HCT116 (cell line): ENCODE measurements at regions not wholly inside any gene's neighbourhood (a gene's known extent, or its start where the extent isn't known, plus 50 kb on each side); places are given as distances from the start of the nearest gene placed in this dataset.

Experiments used
- ATAC-seq: fragments of 200-7000 bp; cut with Tn5 transposase; 2 replicates; pipeline ENCODE4 v1.9.1; 2020; ENCODE audit warnings: mild to moderate bottlenecking, moderate library complexity
- BruUV-seq: library from RNA; stranded (reverse); fragments of 400-500 nt; replicated peaks from 2 replicates; lab custom pipeline; 2021; lab: Mats Ljungman, UMichigan
- CTCF ChIA-PET: fragments of 300-600 bp; sonication (Branson Sonifier 250); formaldehyde crosslinking; loops from one replicate; lab custom pipeline; 2021; ENCODE audit warnings: antibody characterized with exemption; lab: Charles Lee
- POLR2A ChIA-PET: fragments of 300-600, 350-600 bp; sonication (Branson Sonifier 250); formaldehyde crosslinking; loops from one replicate; lab custom pipeline; 2021; ENCODE audit warnings: antibody characterized with exemption; lab: Charles Lee
- RAD21 ChIA-PET, 2 experiments: fragments of 300-600 bp; sonication (Branson Sonifier 250); formaldehyde crosslinking; loops; one replicate each; lab custom pipeline; 2023; ENCODE audit warnings: low total read pairs in 2 of 2; ENCODE audit not compliant: uncharacterized antibody in 2 of 2, unreplicated experiment in 2 of 2, low non-redundant PET in 1 of 2; lab: Charles Lee
- DNase-seq: peaks from one replicate; pipeline ENCODE4 v3.0.0-alpha.2; 2010; ENCODE audit warnings: low read depth, low spot score
- H2AFZ ChIP-seq: fragments of 200-600 bp; shearing (Covaris generic), sonication (generic); 2 replicates; pipeline ENCODE4 v1.6.1; 2017; ENCODE audit warnings: low read depth, mixed run types, mixed read lengths, antibody characterized with exemption, low read length; ENCODE audit not compliant: poor library complexity, severe bottlenecking
- H3K27ac ChIP-seq: 2 replicates; pipeline ENCODE4 v1.5.1; 2012; ENCODE audit warnings: low read depth, low read length
- H3K27me3 ChIP-seq: fragments of 200-600 bp; sonication (generic); 2 replicates; pipeline ENCODE4 v1.6.1; 2016; ENCODE audit warnings: mixed run types, low read length, mixed read lengths; ENCODE audit not compliant: insufficient read depth
- H3K36me3 ChIP-seq, 2 experiments: fragments of 200-500 bp in 1 of 2; fragments of 200-600 bp in 1 of 2; sonication (Bioruptor generic) in 1 of 2; sonication (generic) in 1 of 2; 2 replicates each; pipeline versions ENCODE4 v1.5.1 to v1.6.1; 2014 to 2016; ENCODE audit warnings: low read length in 2 of 2, inconsistent platforms in 1 of 2, mixed read lengths in 1 of 2, mixed run types in 1 of 2; ENCODE audit not compliant: insufficient read depth in 2 of 2, control insufficient read depth in 1 of 2
- H3K4me1 ChIP-seq, 2 experiments: fragments of 200-600 bp in 1 of 2; sonication (generic) in 1 of 2; 2 replicates each; pipeline versions ENCODE4 v1.5.1 to v1.6.1; 2012 to 2017; ENCODE audit warnings: low read length in 2 of 2, inconsistent platforms in 1 of 2, mild to moderate bottlenecking in 1 of 2, mixed read lengths in 1 of 2, mixed run types in 1 of 2, moderate library complexity in 1 of 2; ENCODE audit not compliant: insufficient read depth in 2 of 2, control insufficient read depth in 1 of 2
- H3K4me2 ChIP-seq: fragments of 200-600 bp; sonication (generic); 2 replicates; pipeline ENCODE4 v1.6.1; 2017; ENCODE audit warnings: mixed run types, low read length, mixed read lengths
- H3K4me3 ChIP-seq, 2 experiments: fragments of 200-600 bp in 1 of 2; sonication (generic) in 1 of 2; replicated peaks in 1 of 2; 2 replicates each; pipeline ENCODE4 v1.5.1; 2011 to 2016; ENCODE audit warnings: low read length in 2 of 2, control low read depth in 1 of 2, low read depth in 1 of 2, mild to moderate bottlenecking in 1 of 2, mixed read lengths in 1 of 2, mixed run types in 1 of 2
- H3K79me2 ChIP-seq: fragments of 200-600 bp; sonication (generic); 2 replicates; pipeline ENCODE4 v1.6.1; 2017; ENCODE audit warnings: mild to moderate bottlenecking, mixed run types, low read length, moderate library complexity, mixed read lengths; ENCODE audit not compliant: insufficient read depth
- H3K9ac ChIP-seq: fragments of 200-600 bp; sonication (generic); 2 replicates; pipeline ENCODE4 v1.6.1; 2016; ENCODE audit warnings: low read length, mixed read lengths
- H3K9me2 ChIP-seq: fragments of 200-600 bp; sonication (generic), shearing (Covaris generic); 2 replicates; pipeline ENCODE4 v1.6.1; 2017; ENCODE audit warnings: mixed run types, mild to moderate bottlenecking, moderate library complexity; ENCODE audit not compliant: insufficient read depth
- H3K9me3 ChIP-seq, 2 experiments: fragments of 200-500 bp in 1 of 2; fragments of 200-600 bp in 1 of 2; sonication (Bioruptor generic) in 1 of 2; sonication (generic) in 1 of 2; 2 replicates each; pipeline ENCODE4 v1.6.1; 2014 to 2017; ENCODE audit warnings: low read length in 2 of 2, mixed read lengths in 2 of 2, inconsistent platforms in 1 of 2, low read depth in 1 of 2, mild to moderate bottlenecking in 1 of 2, mixed run types in 1 of 2, moderate library complexity in 1 of 2; ENCODE audit not compliant: control insufficient read depth in 1 of 2, insufficient read depth in 1 of 2
- H4K20me1 ChIP-seq: fragments of 200-600 bp; sonication (generic), shearing (Covaris generic); 2 replicates; pipeline ENCODE4 v1.6.1; 2017; ENCODE audit warnings: mixed run types, mild to moderate bottlenecking, moderate library complexity; ENCODE audit not compliant: insufficient read depth
- CBX3 ChIP-seq: IDR thresholded peaks from 2 replicates; pipeline ENCODE4 v1.6.1; 2012; ENCODE audit warnings: low read depth
- CEBPB ChIP-seq: IDR thresholded peaks from 2 replicates; pipeline ENCODE4 v1.6.1; 2012; ENCODE audit warnings: low read depth
- ELF1 ChIP-seq: IDR thresholded peaks from 2 replicates; pipeline ENCODE4 v1.6.1; 2012; ENCODE audit warnings: low read depth, borderline replicate concordance
- EZH2 ChIP-seq: fragments of 200-600 bp; sonication (generic); IDR thresholded peaks from 2 replicates; pipeline ENCODE4 v1.6.1; 2017; ENCODE audit warnings: antibody characterized with exemption, mixed run types
- EZH2phosphoT487 ChIP-seq: fragments of 200-600 bp; IDR thresholded peaks from 2 replicates; pipeline ENCODE4 v1.6.1; 2018; ENCODE audit warnings: antibody characterized with exemption, borderline replicate concordance
- FOSL1 ChIP-seq: IDR thresholded peaks from 2 replicates; pipeline ENCODE4 v1.6.1; 2012; ENCODE audit warnings: low read depth
- POLR2AphosphoS5 ChIP-seq: IDR thresholded peaks from 2 replicates; pipeline ENCODE4 v1.6.1; 2011; ENCODE audit warnings: mild to moderate bottlenecking, low read depth, low read length, moderate library complexity
- RAD21 ChIP-seq: IDR thresholded peaks from 2 replicates; pipeline ENCODE4 v1.6.1; 2012; ENCODE audit warnings: low read depth, mild to moderate bottlenecking
- SRF ChIP-seq: IDR thresholded peaks from 2 replicates; pipeline ENCODE4 v1.6.1; 2012; ENCODE audit warnings: low read depth
- intact Hi-C: fragments of 100-400 bp; cut with micrococcal nuclease; formaldehyde crosslinking; loops from 2 replicates; pipeline ENCODE4 v1.10.0; 2022
- TF ChIP-seq, protein P1 (sequence below), 3 experiments: fragments of 200-600 bp in 1 of 3; sonication (generic) in 1 of 3; IDR thresholded peaks in 2 of 3; conservative IDR thresholded peaks in 1 of 3; 2 replicates each; pipeline ENCODE4 v1.5.1; 2012 to 2017; ENCODE audit warnings: low read depth in 2 of 3, low read length in 2 of 3, antibody characterized with exemption in 1 of 3, borderline replicate concordance in 1 of 3, control low read depth in 1 of 3, mild to moderate bottlenecking in 1 of 3, mixed read lengths in 1 of 3, mixed run types in 1 of 3, moderate library complexity in 1 of 3; ENCODE audit not compliant: insufficient read depth in 1 of 3
- TF ChIP-seq, protein P2 (sequence below): IDR thresholded peaks from 2 replicates; pipeline ENCODE4 v1.6.1; 2012

DNA sequence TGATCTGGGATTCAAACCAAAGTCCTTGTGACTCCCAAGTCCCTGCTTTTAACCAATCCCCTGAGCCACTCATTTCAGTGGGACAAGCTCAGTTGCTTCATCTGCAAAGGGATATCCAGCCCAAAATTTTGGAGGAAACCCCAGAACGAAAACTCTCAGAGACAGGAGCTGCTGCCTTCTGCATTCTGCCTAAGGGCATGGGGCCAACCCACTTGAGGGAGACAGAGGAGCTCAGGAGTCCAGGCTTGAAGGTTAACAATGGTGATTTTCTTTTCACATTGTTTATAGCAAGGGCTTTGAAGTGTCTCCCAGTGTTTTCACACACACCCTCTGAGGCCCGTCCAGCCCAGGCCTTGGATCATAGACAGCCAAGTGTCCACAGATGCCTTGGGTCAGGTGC lies 148.1 kb upstream of the CTTNBP2NL start:
- no peaks in the 10 kb centered on the region for H3K79me2 ChIP-seq
- no TSS peak for BruUV-seq
- 0 out of 2 replicates have a peak, but pooled peaks cover 5% of the 10 kb centered on the region for H3K27me3 ChIP-seq
- H3K27ac ChIP-seq = no peak overlapping the region
- no peak for TF ChIP-seq ELF1
- no peak for TF ChIP-seq EZH2
- TF ChIP-seq, protein P1, sequence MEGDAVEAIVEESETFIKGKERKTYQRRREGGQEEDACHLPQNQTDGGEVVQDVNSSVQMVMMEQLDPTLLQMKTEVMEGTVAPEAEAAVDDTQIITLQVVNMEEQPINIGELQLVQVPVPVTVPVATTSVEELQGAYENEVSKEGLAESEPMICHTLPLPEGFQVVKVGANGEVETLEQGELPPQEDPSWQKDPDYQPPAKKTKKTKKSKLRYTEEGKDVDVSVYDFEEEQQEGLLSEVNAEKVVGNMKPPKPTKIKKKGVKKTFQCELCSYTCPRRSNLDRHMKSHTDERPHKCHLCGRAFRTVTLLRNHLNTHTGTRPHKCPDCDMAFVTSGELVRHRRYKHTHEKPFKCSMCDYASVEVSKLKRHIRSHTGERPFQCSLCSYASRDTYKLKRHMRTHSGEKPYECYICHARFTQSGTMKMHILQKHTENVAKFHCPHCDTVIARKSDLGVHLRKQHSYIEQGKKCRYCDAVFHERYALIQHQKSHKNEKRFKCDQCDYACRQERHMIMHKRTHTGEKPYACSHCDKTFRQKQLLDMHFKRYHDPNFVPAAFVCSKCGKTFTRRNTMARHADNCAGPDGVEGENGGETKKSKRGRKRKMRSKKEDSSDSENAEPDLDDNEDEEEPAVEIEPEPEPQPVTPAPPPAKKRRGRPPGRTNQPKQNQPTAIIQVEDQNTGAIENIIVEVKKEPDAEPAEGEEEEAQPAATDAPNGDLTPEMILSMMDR (IDR thresholded peaks at IDR 0.05 in 2 of 3, conservative IDR thresholded peaks at IDR 0.05 in 1 of 3; ENCODE audit: borderline replicate concordance in 1 of 3, insufficient read depth in 1 of 3, low read depth in 2 of 3, low read length in 2 of 3) = no peak
- TF ChIP-seq EZH2phosphoT487 = no peak
- TF ChIP-seq SRF = no peak
- TF ChIP-seq RAD21 = no peak
- TF ChIP-seq CEBPB = no peak
- TF ChIP-seq, all 23 proteins: peak for 0
- peaks cover 9 to 21% of the 10 kb centered on the region in 2 experiments for H3K4me1 ChIP-seq
- ATAC-seq (no peak), DNase-seq (no peak)
- intact Hi-C loops = no loop called here
- H3K4me2 ChIP-seq = no peak overlapping the region
- CTCF ChIA-PET = interaction anchor here (1.1 to 2.2 kb wide), 2 partner anchors 51 to 89 kb away, joined by 3 to 6 read pairs; no protein-coding TSS in a partner anchor
- no peaks in the 10 kb centered on the region for H3K9me3 ChIP-seq
- no peaks in the 10 kb centered on the region for H4K20me1 ChIP-seq
- no peaks in the 10 kb centered on the region for H3K36me3 ChIP-seq
- H3K9ac ChIP-seq = no peak overlapping the region
- no peaks in the 10 kb centered on the region for H3K9me2 ChIP-seq
- H2AFZ ChIP-seq = no peak overlapping the region
- RAD21 ChIA-PET = no interaction called here
- no peak overlapping the region for H3K4me3 ChIP-seq
- POLR2A ChIA-PET = no interaction called here

DNA sequence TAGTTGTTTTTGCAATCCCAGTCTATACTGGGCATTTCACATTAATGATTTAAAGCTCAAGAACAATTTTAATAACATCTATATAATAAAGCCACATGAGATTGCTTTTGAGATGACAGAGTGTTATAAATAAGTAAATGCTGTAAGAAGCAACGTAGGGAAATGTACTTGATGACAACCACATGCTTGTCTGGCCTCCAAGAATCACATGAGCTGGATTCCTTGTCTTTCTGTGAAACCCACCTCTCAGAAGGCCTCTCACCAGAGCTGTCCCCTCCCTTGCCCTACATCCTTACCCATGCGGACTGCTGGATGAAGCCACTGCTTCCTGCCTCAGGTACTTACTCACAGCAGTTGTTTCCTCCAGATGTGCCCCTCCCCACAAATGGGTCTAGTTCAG lies 145.1 kb upstream of the CTTNBP2NL start:
- no peak for DNase-seq
- H3K4me2 ChIP-seq = peak overlapping the region; percentile 69
- POLR2A ChIA-PET = no interaction called here
- TF ChIP-seq ELF1 (no peak), POLR2AphosphoS5 (no peak), FOSL1 (no peak), CBX3 (no peak)
- TF ChIP-seq, protein P2, sequence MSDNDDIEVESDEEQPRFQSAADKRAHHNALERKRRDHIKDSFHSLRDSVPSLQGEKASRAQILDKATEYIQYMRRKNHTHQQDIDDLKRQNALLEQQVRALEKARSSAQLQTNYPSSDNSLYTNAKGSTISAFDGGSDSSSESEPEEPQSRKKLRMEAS = no peak
- TF ChIP-seq, all 23 proteins: peak for 0
- Histone ChIP-seq H4K20me1 (no peaks in the 10 kb centered on the region), H3K9me2 (no peaks in the 10 kb centered on the region), H3K27ac (no peak overlapping the region), H3K4me3 (no peak overlapping the region), H3K9ac (peak overlapping the region; percentile 17; the same call in 1 of the 2 replicates), H3K4me1 (peaks cover 9 to 21% of the 10 kb centered on the region in 2 experiments), H3K27me3 (no peaks in the 10 kb centered on the region), H3K36me3 (no peaks in the 10 kb centered on the region), H3K79me2 (no peaks in the 10 kb centered on the region), H3K9me3 (no peaks in the 10 kb centered on the region), H2AFZ (no peak overlapping the region)
- peak; percentile 10; the same call in 1 of the 2 replicates for ATAC-seq
- intact Hi-C loops = no loop called here
- RAD21 ChIA-PET = no interaction called here
- BruUV-seq = no TSS peak
- CTCF ChIA-PET = no interaction called here
